ENCODE measurements at regions not wholly inside any gene's neighbourhood (a gene's known extent, or its start where the extent isn't known, plus 50 kb on each side); places are given as distances from the start of the nearest gene placed in this dataset.

- no peak for DNase-seq (ENCODE audit: low read depth in 2 of 2)
- H3K4me3 ChIP-seq (replicated peaks in 1 of 2; ENCODE audit: low read depth in 2 of 2, low read length in 2 of 2) = no peak overlapping the region
- TF ChIP-seq CTCF (IDR thresholded peaks at IDR 0.05; ENCODE audit: low read depth, low read length) = no peak
Measured at GRCh38 chr20:17172836-17173516, 53.9 kb upstream of the PCSK2 start.

All from cardiac fibroblast (primary cell).